Upper lobe of left lung (tissue), 6 donors: ENCODE measurements at regions not wholly inside any gene's neighbourhood (a gene's known extent, or its start where the extent isn't known, plus 50 kb on each side); places are given as distances from the start of the nearest gene placed in this dataset.

Source experiments
- ATAC-seq, 2 donors: fragments of 200-7000 bp; cut with Tn5 transposase; one replicate each; pipeline ENCODE4 v1.9.1; 2022; ENCODE audit warnings: mild to moderate bottlenecking in 2 of 2, moderate library complexity in 2 of 2; ENCODE audit not compliant: low FRiP score in 2 of 2
- DNase-seq, 2 donors: peaks; one replicate each; pipeline ENCODE4 v3.0.0-alpha.2; 2019 to 2020
- H3K27ac ChIP-seq, 4 donors: fragments of 200-600 bp; sonication (generic); one replicate each; pipeline ENCODE4 v1.5.1; 2016 to 2019
- H3K27me3 ChIP-seq, 4 donors: fragments of 200-600 bp; sonication (generic); one replicate each; pipeline ENCODE4 v1.5.1; 2017 to 2019
- H3K36me3 ChIP-seq, 4 donors: fragments of 200-600 bp; sonication (generic); one replicate each; pipeline ENCODE4 v1.5.1; 2016 to 2019
- H3K4me1 ChIP-seq, 4 donors: fragments of 200-600 bp; sonication (generic); one replicate each; pipeline ENCODE4 v1.5.1; 2018 to 2019
- H3K4me3 ChIP-seq, 4 donors: fragments of 200-600 bp; sonication (generic); one replicate each; pipeline ENCODE4 v1.5.1; 2017 to 2019; ENCODE audit warnings: mild to moderate bottlenecking in 2 of 4, moderate library complexity in 1 of 4
- H3K9me3 ChIP-seq, 4 donors: fragments of 200-600 bp; sonication (generic); one replicate each; pipeline ENCODE4 v1.5.1; 2018 to 2019
- EP300 ChIP-seq, 4 donors: sonication (generic); formaldehyde crosslinking; IDR thresholded peaks; one replicate each; pipeline ENCODE4 v1.5.1; 2017; ENCODE audit warnings: antibody characterized with exemption in 4 of 4, control low read depth in 2 of 4
- POLR2A ChIP-seq, 4 donors: fragments of 450-650 bp; IDR thresholded peaks; one replicate each; pipeline ENCODE4 v1.5.1; 2016 to 2017; ENCODE audit warnings: antibody characterized with exemption in 4 of 4, mild to moderate bottlenecking in 2 of 4
- POLR2AphosphoS5 ChIP-seq, 2 donors: sonication (generic); formaldehyde crosslinking; IDR thresholded peaks; one replicate each; pipeline ENCODE4 v1.5.1; 2017; ENCODE audit warnings: antibody characterized with exemption in 2 of 2
- WGBS, 2 donors: methylation state at CpG; one replicate each; pipeline ENCODE4 v1.1.5; 2017 to 2018; 5-methylcytosine and 5-hydroxymethylcytosine counted together
- TF ChIP-seq, protein P1 (sequence below), 6 experiments: fragments of 450-650 bp in 4 of 6; fragments of 200-600 bp in 2 of 6; sonication (generic) in 2 of 6; IDR thresholded peaks; one replicate each; pipeline ENCODE4 v1.5.1; 2016 to 2019; ENCODE audit warnings: antibody characterized with exemption in 6 of 6
- donor health status: DM: no; HTN: no; CAD: no; lungs with moderate emphysema.
- donor health status: DM: no; HTN: yes; CAD: no; lungs with severe emphysema.

- TF ChIP-seq POLR2AphosphoS5 (IDR thresholded peaks at IDR 0.05) (no peak), EP300 (IDR thresholded peaks at IDR 0.05) (no peak), POLR2A (IDR thresholded peaks at IDR 0.05) (no peak)
- TF ChIP-seq, protein P1, sequence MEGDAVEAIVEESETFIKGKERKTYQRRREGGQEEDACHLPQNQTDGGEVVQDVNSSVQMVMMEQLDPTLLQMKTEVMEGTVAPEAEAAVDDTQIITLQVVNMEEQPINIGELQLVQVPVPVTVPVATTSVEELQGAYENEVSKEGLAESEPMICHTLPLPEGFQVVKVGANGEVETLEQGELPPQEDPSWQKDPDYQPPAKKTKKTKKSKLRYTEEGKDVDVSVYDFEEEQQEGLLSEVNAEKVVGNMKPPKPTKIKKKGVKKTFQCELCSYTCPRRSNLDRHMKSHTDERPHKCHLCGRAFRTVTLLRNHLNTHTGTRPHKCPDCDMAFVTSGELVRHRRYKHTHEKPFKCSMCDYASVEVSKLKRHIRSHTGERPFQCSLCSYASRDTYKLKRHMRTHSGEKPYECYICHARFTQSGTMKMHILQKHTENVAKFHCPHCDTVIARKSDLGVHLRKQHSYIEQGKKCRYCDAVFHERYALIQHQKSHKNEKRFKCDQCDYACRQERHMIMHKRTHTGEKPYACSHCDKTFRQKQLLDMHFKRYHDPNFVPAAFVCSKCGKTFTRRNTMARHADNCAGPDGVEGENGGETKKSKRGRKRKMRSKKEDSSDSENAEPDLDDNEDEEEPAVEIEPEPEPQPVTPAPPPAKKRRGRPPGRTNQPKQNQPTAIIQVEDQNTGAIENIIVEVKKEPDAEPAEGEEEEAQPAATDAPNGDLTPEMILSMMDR (IDR thresholded peaks at IDR 0.05), result no peak
- WGBS, 2 donors, result 27 to 31% methylated on average over 2 of the region's 2 CpGs
- no peak for DNase-seq
- Histone ChIP-seq H3K27me3 (no peaks in the 10 kb centered on the region), H3K9me3 (no peaks in the 10 kb centered on the region), H3K36me3 (no peaks in the 10 kb centered on the region), H3K4me3 (no peak overlapping the region), H3K27ac (no peak overlapping the region), H3K4me1 (no peaks in the 10 kb centered on the region)
- ATAC-seq, result no peak
These were observed 1247.5 kb upstream of the C9orf72 start for GRCh38 chr9:28820741-28821140.

DNA sequence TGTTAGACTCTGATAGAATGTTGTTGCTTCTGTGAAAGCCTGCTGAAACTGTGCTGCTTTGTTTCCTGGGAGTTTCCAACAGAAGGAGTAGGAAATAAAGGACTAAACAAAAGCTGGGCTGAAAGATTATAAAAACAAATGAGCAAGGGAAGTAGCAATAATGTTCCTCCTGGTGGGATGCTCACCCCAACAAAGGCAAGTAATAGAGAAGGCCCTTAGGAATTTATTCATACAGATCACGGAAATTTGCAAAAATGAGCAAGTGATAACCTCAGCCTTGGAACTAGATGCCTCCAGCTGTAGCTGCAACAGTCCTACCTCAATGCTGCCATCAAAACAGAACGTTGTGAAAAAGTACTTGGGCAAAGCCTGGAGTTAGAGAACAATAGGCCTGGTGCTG is 1248.0 kb upstream of the C9orf72 start:
- no peak overlapping the region for H3K4me3 ChIP-seq
- 40 to 51% methylated on average over 2 of the region's 2 CpGs for WGBS, 2 donors
- no peaks in the 10 kb centered on the region for H3K27me3 ChIP-seq
- ATAC-seq (no peak), DNase-seq (no peak)
- no peak overlapping the region for H3K27ac ChIP-seq
- TF ChIP-seq POLR2AphosphoS5 (IDR thresholded peaks at IDR 0.05) (no peak), POLR2A (IDR thresholded peaks at IDR 0.05) (no peak), EP300 (IDR thresholded peaks at IDR 0.05) (no peak)
- TF ChIP-seq, protein P1 (IDR thresholded peaks at IDR 0.05), result no peak
- H3K9me3 ChIP-seq, result no peaks in the 10 kb centered on the region
- no peaks in the 10 kb centered on the region for H3K36me3 ChIP-seq
- H3K4me1 ChIP-seq, result no peaks in the 10 kb centered on the region

- no peak for DNase-seq
These were observed 1251.2 kb upstream of the C9orf72 start for GRCh38 chr9:28824432-28824963.

GRCh38 chr9:28832168-28832770 is 1259.0 kb upstream of the C9orf72 start:
- DNase-seq (no peak), ATAC-seq (no peak)
- Histone ChIP-seq H3K27me3 (no peaks in the 10 kb centered on the region), H3K4me3 (no peak overlapping the region), H3K27ac (no peak overlapping the region), H3K36me3 (no peaks in the 10 kb centered on the region), H3K9me3 (no peaks in the 10 kb centered on the region), H3K4me1 (no peaks in the 10 kb centered on the region)
- TF ChIP-seq EP300 (IDR thresholded peaks at IDR 0.05) (no peak), POLR2A (IDR thresholded peaks at IDR 0.05) (no peak), POLR2AphosphoS5 (IDR thresholded peaks at IDR 0.05) (no peak)
- TF ChIP-seq, protein P1 (IDR thresholded peaks at IDR 0.05), result no peak
- 52 to 68% methylated on average over 3 of the region's 3 CpGs for WGBS, 2 donors

More at GRCh38 chr9:28824432-28824963, 1251.2 kb upstream of the C9orf72 start:
- Histone ChIP-seq H3K4me3 (no peak overlapping the region), H3K4me1 (no peaks in the 10 kb centered on the region), H3K36me3 (no peaks in the 10 kb centered on the region), H3K9me3 (no peaks in the 10 kb centered on the region), H3K27me3 (no peaks in the 10 kb centered on the region), H3K27ac (no peak overlapping the region)
- no peak for ATAC-seq
- TF ChIP-seq, protein P1 (IDR thresholded peaks at IDR 0.05), result no peak
- TF ChIP-seq POLR2A (IDR thresholded peaks at IDR 0.05), result no peak
- no peak for TF ChIP-seq EP300 (IDR thresholded peaks at IDR 0.05)
- no peak for TF ChIP-seq POLR2AphosphoS5 (IDR thresholded peaks at IDR 0.05)
- 60 to 65% methylated on average over 1 of the region's 1 CpG for WGBS, 2 donors

DNA sequence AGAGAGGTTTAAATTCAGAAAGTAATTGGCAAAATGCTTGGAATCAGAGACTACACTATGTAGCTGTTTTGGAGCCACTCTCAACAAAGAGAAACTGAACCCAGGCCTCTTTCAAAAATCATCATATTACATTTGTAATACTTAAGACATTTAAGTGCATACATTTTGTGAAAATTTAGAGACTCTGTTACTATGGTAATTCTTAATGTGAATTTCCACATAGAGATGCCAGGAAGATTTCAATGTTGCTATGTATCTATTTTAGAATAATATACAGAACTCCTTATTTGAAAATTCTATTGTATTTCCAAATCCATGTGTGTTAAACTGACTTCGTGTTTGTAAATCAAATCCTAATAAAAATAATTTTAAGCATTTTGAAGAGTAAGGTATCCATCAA is 1260.9 kb upstream of the C9orf72 start:
- Histone ChIP-seq H3K36me3 (no peaks in the 10 kb centered on the region), H3K4me1 (no peaks in the 10 kb centered on the region), H3K27me3 (no peaks in the 10 kb centered on the region), H3K9me3 (peaks cover 0 to 7% (median 0%) of the 10 kb centered on the region in 4 donors), H3K27ac (no peak overlapping the region), H3K4me3 (no peak overlapping the region)
- DNase-seq, result no peak
- TF ChIP-seq POLR2AphosphoS5 (IDR thresholded peaks at IDR 0.05), result no peak
- no peak for TF ChIP-seq POLR2A (IDR thresholded peaks at IDR 0.05)
- TF ChIP-seq, protein P1 (IDR thresholded peaks at IDR 0.05), result no peak
- TF ChIP-seq EP300 (IDR thresholded peaks at IDR 0.05), result no peak
- 78 to 80% methylated on average over 1 of the region's 1 CpG for WGBS, 2 donors
- ATAC-seq, result no peak
